ENCODE measurements at regions not wholly inside any gene's neighbourhood (a gene's known extent, or its start where the extent isn't known, plus 50 kb on each side); places are given as distances from the start of the nearest gene placed in this dataset.

- no peak overlapping the region for H4K91ac ChIP-seq (ENCODE audit: insufficient read length, low read depth, low read length)
- no peak overlapping the region for H3K23ac ChIP-seq (ENCODE audit: insufficient read length, low read depth, low read length)
- H3K4me1 ChIP-seq (ENCODE audit: insufficient read depth, low read length): no peaks in the 10 kb centered on the region; the same call in 1 of the 2 replicates
- no peak overlapping the region for H3T11ph ChIP-seq (ENCODE audit: low read length)
- H3K56ac ChIP-seq (ENCODE audit: insufficient read length, low read depth, low read length): no peak overlapping the region
- no peaks in the 10 kb centered on the region for H3K9me3 Mint-ChIP-seq
- H2AK5ac ChIP-seq (ENCODE audit: insufficient read length, low read length): no peak overlapping the region
- TF ChIP-seq CTCF (conservative IDR thresholded peaks at IDR 0.05): no peak
- no peaks in the 10 kb centered on the region for H4K20me1 ChIP-seq (ENCODE audit: control insufficient read depth, insufficient read depth, insufficient read length)
- no peak overlapping the region for H3K4ac ChIP-seq (ENCODE audit: low read depth, low read length)
- no peaks in the 10 kb centered on the region for H3K36me3 Mint-ChIP-seq (ENCODE audit: insufficient read depth in 1 of 3, low read depth in 3 of 3)
- H3K27me3 ChIP-seq (ENCODE audit: insufficient read depth, low read length): no peaks in the 10 kb centered on the region
- no peak overlapping the region for H4K5ac ChIP-seq (ENCODE audit: insufficient read length, low read depth, low read length)
- no peaks in the 10 kb centered on the region for H3K79me1 ChIP-seq (ENCODE audit: insufficient read depth, low read depth, low read length, poor library complexity, severe bottlenecking)
- H2BK120ac ChIP-seq (ENCODE audit: low read depth, low read length, poor library complexity, severe bottlenecking): no peak overlapping the region
- H3K4me1 Mint-ChIP-seq: no peaks in the 10 kb centered on the region
- no peak overlapping the region for H3K27ac Mint-ChIP-seq
- H3K79me2 ChIP-seq (ENCODE audit: insufficient read depth, low read length): no peaks in the 10 kb centered on the region
- no peaks in the 10 kb centered on the region for H3K9me3 ChIP-seq (ENCODE audit: control insufficient read depth, low read depth, low read length)
- no CpG with 5 or more reads among the region's 1 CpG for WGBS (ENCODE audit: extremely low coverage, insufficient read length, low lambda C conversion rate)
- H2AFZ ChIP-seq (ENCODE audit: low read length): no peak overlapping the region
- no peaks in the 10 kb centered on the region for H3K27me3 Mint-ChIP-seq (ENCODE audit: low read depth)
- H2BK20ac ChIP-seq (ENCODE audit: low read depth, low read length, poor library complexity, severe bottlenecking): no peak overlapping the region
- no peak overlapping the region for H3K27ac ChIP-seq (ENCODE audit: insufficient read length, low read depth, low read length)
- H3K9ac ChIP-seq (ENCODE audit: extremely low read depth, insufficient read length, low read length): no peak overlapping the region
- H2BK12ac ChIP-seq (ENCODE audit: insufficient read length, low read depth, low read length): no peak overlapping the region
- no peak overlapping the region for H3K14ac ChIP-seq (ENCODE audit: insufficient read depth, low read length)
- DNase-seq: no peak
- no peaks in the 10 kb centered on the region for H3K23me2 ChIP-seq (ENCODE audit: insufficient read length, low read depth, low read length, poor library complexity, severe bottlenecking)
- no peak overlapping the region for H3K4me3 Mint-ChIP-seq
- H3K4me2 ChIP-seq (ENCODE audit: insufficient read depth, insufficient read length, low read length): no peak overlapping the region
- H2BK5ac ChIP-seq (ENCODE audit: insufficient read length, low read length): no peak overlapping the region
- no peak overlapping the region for H4K8ac ChIP-seq (replicated peaks; ENCODE audit: insufficient read length, low read depth, low read length)
- H3K18ac ChIP-seq (ENCODE audit: insufficient read length, low read depth, low read length): no peak overlapping the region
- H2BK15ac ChIP-seq (ENCODE audit: low read depth, low read length): no peak overlapping the region
Observed at GRCh38 chr18:52175406-52175805, 164.6 kb upstream of the DCC start.
